Loucy (cell line): ENCODE measurements at regions not wholly inside any gene's neighbourhood (a gene's known extent, or its start where the extent isn't known, plus 50 kb on each side); places are given as distances from the start of the nearest gene placed in this dataset.

Source experiments
- EZH2phosphoT487 ChIP-seq: fragments of 200-600 bp; IDR thresholded peaks from 2 replicates; pipeline ENCODE4 v1.6.1; 2018; ENCODE audit warnings: antibody characterized with exemption, mild to moderate bottlenecking, moderate library complexity, borderline replicate concordance
- TF ChIP-seq, protein P1 (sequence below): fragments of 200-600 bp; sonication (generic); conservative IDR thresholded peaks from 2 replicates; pipeline ENCODE4 v1.5.1; 2014; ENCODE audit warnings: mild to moderate bottlenecking, antibody characterized with exemption, low read length

GRCh38 chr12:126648074-126648473 is 1582.8 kb downstream of the AACS start:
- TF ChIP-seq, protein P1, sequence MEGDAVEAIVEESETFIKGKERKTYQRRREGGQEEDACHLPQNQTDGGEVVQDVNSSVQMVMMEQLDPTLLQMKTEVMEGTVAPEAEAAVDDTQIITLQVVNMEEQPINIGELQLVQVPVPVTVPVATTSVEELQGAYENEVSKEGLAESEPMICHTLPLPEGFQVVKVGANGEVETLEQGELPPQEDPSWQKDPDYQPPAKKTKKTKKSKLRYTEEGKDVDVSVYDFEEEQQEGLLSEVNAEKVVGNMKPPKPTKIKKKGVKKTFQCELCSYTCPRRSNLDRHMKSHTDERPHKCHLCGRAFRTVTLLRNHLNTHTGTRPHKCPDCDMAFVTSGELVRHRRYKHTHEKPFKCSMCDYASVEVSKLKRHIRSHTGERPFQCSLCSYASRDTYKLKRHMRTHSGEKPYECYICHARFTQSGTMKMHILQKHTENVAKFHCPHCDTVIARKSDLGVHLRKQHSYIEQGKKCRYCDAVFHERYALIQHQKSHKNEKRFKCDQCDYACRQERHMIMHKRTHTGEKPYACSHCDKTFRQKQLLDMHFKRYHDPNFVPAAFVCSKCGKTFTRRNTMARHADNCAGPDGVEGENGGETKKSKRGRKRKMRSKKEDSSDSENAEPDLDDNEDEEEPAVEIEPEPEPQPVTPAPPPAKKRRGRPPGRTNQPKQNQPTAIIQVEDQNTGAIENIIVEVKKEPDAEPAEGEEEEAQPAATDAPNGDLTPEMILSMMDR, result no peak
- TF ChIP-seq EZH2phosphoT487, result no peak
